GM21528 (cell line): ENCODE measurements at regions not wholly inside any gene's neighbourhood (a gene's known extent, or its start where the extent isn't known, plus 50 kb on each side); places are given as distances from the start of the nearest gene placed in this dataset.
"Not testable (repeated sequence)": the region's sequence is repeated elsewhere in the genome, so short reads cannot be mapped to it uniquely, and the experiment has no call there.

Experiments used
- ATAC-seq: cut with Tn5 transposase; IDR thresholded peaks from one replicate; pipeline ENCODE4 v1.9.1; 2021; ENCODE audit warnings: mild to moderate bottlenecking, moderate library complexity; ENCODE audit not compliant: unreplicated experiment, low FRiP score

DNA sequence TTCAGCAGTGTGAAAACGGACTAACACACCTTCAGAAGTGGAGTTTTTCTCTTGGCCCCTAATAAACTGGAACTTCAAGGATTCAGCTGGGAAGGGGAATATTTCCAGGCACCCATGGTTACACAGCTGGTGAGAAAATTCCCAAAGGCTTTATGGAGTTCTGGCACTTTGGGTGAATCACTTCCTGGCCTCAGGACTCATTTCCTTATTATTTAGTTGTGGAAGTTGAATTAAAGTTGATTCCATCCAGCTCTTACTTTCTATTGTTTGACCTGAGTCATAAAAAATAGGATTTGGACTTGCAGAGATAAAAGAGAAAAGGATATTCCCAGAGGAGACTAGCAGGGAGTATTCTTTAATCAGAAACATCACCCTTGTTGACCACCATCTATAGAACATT is 882.1 kb downstream of the UQCRFS1 start:
- no peak for ATAC-seq

- no peak for ATAC-seq
Observed at GRCh38 chr19:28329429-28329828, 883.5 kb downstream of the UQCRFS1 start.

GRCh38 chr19:28327905-28328304 is 885.0 kb downstream of the UQCRFS1 start:
- no peak for ATAC-seq

GRCh38 chr19:28326746-28327145 is 886.2 kb downstream of the UQCRFS1 start:
- no peak for ATAC-seq

GRCh38 chr19:28324275-28325060 is 888.5 kb downstream of the UQCRFS1 start:
- ATAC-seq, result no peak

DNA sequence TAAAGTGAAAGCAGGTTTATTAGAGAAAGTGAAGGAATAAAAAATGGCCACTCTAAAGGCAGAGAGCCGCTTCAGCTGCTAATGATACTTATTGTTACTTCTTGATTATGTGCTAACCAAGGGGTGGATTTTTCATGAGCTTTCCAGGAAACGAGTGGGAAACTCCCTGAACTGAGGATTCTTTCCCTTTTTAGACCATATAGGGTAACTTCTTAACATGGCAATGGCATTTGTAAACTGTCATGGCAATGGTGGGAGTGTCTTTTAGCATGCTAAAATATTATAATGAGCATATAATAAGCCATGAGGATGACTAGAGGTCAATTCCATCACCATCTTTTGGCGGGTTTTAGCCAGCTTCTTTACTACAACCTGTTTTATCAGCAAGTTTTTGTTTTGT is 890.0 kb downstream of the UQCRFS1 start:
- no peak for ATAC-seq

DNA sequence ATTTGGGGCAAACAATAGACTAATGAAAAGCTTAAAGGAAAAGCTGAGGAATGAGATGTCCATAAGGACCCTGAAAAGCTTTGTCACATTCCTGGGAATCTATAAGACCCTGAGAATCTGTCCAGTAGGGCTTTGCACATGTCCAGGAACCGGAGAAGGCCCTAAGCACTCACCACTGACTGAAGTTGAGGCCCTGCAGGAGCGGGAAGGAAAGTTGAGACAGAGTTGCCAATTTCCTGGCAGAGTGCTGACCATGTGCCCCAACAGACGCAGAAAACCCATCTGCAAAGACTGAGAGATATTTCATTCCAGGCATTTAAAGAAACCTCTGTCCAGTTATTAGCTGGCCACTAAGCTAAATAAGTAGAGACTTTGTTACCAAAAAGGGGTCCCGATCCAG is 890.5 kb downstream of the UQCRFS1 start:
- no peak for ATAC-seq

DNA sequence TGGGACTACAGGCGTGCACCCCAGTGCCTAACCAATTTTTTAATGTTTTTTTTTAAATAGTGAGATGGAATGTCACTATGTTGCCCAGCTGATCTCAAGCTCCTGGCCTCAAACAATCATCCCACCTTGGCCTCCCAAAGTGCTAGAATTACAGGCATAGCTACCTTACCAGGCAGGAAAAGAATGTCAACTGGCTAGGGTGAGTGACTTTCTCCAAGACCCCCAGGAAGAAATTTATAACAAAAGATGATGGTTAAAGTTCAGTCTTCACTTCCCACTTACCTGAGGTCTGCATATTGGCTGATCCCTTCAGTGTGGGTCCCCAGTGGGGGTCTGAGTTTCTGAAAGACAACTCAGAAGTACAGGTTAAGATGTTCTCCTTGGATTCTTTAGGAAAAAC is 893.0 kb downstream of the UQCRFS1 start:
- ATAC-seq, result no peak

- no peak for ATAC-seq
Observed at GRCh38 chr19:28319227-28319626, 893.7 kb downstream of the UQCRFS1 start.

DNA sequence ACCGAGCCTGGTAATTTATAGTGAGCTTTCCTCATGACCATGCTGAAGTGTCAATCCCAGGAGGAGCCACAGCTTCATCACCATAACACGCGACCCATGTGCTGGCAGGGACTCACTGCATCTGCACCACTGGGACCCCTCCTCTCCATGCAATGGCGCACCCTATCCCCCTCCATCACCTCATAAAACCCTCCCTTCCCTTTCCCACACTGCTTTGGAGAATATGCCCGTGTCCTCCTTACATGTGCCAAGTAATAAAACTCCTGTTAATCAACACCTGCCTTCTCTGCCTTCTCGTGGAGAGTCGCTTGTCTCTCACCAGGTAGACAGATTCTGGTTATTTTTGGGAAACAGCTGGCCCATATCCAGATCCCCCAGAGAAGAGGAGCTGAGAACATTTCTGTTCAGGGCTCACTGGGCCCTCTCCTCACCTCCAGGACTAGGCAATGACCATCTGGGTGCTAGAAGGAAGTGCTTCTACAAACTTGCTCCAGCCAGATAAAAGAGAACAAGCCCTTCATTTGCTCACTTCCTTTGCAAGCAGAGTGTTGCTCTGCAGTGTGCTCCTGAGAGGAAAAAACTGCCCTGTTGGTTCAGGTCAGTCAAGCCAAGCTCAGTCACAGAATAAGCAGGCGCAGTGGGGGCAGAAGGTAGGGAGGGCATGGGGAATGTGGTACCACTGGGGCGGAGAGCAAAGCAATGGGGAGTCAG is 894.3 kb downstream of the UQCRFS1 start:
- no peak for ATAC-seq

DNA sequence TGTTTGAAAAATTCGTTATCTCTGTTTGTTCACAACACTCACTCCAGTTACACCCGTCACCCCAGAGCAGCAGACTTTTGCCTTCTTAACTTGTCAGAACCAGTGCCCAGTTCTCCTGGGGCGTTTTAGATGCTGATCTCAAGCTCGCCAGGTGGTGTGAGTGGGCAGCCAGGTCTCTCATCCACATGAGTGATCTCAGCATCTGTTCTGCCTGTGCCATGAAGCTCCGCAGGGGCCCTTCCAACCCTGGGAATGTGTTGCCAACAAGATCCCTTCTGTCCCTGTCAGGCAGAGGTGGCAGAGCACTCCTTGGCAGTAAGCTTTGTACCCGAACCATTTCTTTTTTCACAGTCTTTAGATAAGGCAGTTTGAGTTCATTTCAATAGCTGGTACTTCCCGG is 896.5 kb downstream of the UQCRFS1 start:
- ATAC-seq, result no peak

DNA sequence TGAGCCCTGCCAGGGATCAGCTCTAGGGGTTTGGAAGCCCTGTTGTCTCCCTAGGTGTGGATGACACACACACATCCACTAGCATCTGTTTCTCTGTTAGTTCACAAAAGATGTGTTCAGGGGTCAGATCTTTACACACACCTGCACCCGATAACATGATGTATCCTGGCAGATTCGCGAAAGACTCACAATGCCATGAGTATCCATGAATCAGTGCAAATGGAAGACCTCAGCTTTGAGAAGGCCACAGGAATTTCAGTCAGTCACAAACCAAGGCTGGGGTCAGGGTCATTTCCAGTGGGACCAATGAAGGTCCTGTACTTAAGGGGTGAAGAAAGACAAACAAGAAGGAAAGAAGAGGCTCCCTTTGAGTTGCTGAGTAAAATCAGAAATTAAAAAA is 898.2 kb downstream of the UQCRFS1 start:
- ATAC-seq, result no peak

- no peak for ATAC-seq
Observed at GRCh38 chr19:28314287-28314686, 898.7 kb downstream of the UQCRFS1 start.

GRCh38 chr19:28313633-28314032 is 899.3 kb downstream of the UQCRFS1 start:
- no peak for ATAC-seq

- ATAC-seq, result no peak
Observed at GRCh38 chr19:28312269-28312668, 900.7 kb downstream of the UQCRFS1 start.

DNA sequence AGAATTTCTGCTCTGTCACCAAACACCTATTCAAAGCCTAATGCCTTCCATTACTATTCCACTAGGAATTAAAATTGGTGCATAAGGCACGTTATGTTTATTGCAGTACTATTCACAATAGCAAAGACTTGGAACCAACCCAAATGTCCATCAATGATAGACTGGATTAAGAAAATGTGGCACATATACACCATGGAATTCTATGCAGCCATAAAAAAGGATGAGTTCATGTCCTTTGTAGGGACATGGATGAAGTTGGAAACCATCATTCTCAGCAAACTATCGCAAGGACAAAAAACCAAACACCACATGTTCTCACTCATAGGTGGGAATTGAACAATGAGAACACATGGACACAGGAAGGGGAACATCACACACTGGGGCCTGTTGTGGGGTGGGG is 902.1 kb downstream of the UQCRFS1 start:
- not testable (repeated sequence) for ATAC-seq

DNA sequence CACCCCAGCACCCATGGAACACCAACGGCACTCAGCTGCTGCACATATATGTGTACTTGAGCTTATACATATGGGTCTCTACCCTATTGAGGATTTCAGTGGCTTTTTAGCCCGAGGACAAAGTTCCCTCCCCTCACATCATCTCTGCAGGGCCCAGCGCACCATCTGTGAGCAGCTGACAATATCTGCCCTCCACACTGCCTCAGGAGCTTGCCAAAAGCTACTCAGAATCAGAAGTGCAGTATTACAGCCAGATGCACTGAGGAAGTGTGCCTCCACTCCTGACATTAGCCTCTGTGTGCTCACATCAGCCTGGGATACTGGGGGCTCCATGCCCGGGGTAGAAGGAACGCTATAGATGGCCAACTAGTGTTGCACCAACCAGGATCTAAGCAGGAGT is 903.9 kb downstream of the UQCRFS1 start:
- no peak for ATAC-seq

DNA sequence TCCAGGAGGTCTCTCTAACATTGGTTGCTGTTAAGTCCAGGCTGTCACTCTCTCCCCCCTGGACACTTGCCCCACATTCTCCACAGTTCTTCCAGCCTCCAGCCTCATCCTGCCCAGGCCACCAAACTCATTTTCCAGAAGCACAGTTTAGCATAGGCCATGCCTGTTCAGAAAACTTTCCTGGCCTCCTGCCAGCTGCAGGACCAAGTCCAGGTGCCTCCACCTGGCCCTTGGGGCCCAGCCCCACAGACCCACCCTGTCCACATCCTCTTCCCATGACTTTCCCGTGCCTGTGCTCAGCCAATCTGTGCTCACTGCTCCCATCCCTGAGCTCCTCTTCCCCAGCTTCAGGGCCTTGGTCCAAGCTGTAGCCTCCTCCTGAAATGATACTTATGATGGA is 905.0 kb downstream of the UQCRFS1 start:
- ATAC-seq, result no peak

- no peak for ATAC-seq
Observed at GRCh38 chr19:28307487-28307886, 905.5 kb downstream of the UQCRFS1 start.

DNA sequence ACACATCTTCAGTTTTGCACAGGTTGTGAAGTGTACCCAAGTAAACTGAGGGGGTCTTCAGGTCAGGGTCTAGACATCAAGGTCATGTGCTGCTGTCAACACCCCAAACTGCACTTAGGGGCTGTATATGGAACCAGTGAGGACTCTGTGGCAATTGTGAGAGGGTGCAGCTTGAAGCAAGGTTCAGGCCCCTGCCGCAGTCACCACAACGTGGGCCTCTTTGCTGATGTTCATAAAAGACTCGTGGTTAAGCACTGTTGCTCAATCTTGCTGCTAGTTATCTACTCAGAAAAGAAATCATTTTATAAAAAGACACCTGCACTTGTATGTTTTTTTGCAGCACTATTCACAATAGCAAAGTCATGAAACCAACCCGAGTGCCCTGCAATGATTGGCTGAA is 907.4 kb downstream of the UQCRFS1 start:
- ATAC-seq, result no peak

- ATAC-seq, result no peak
Observed at GRCh38 chr19:28303502-28303901, 909.4 kb downstream of the UQCRFS1 start.

- ATAC-seq, result no peak
Observed at GRCh38 chr19:28301961-28302360, 911.0 kb downstream of the UQCRFS1 start.
